GM12878 (cell line): ENCODE measurements at regions not wholly inside any gene's neighbourhood (a gene's known extent, or its start where the extent isn't known, plus 50 kb on each side); places are given as distances from the start of the nearest gene placed in this dataset.
A peak's percentile ranks its signal among the peaks of the same experiment; 100 is the strongest.

Experiments used
- ATAC-seq: fragments of 200-7000 bp; cut with Tn5 transposase; 3 replicates; pipeline ENCODE4 v1.9.1; 2020; ENCODE audit warnings: mild to moderate bottlenecking, moderate library complexity
- BruUV-seq: library from RNA; stranded (reverse); fragments of 400-500 nt; replicated peaks from 2 replicates; lab custom pipeline; 2021; lab: Mats Ljungman, UMichigan
- CTCF ChIA-PET: fragments of 300-600 bp; sonication (Branson Sonifier 250); formaldehyde crosslinking; extraction: SDS; loops from one replicate; lab custom pipeline; 2021; ENCODE audit warnings: inconsistent platforms; lab: Yijun Ruan, JAX
- POLR2A ChIA-PET: fragments of 350-600 bp; formaldehyde crosslinking; extraction: SDS; loops from one replicate; lab custom pipeline; 2021; ENCODE audit warnings: inconsistent platforms; lab: Charles Lee
- RAD21 ChIA-PET: fragments of 300-600 bp; sonication (Branson Sonifier 250); formaldehyde crosslinking; loops from one replicate; lab custom pipeline; 2023; ENCODE audit warnings: antibody characterized with exemption; ENCODE audit not compliant: unreplicated experiment; lab: Charles Lee
- SMC1A ChIA-PET: fragments of 300-600 bp; sonication (Branson Sonifier 250); formaldehyde crosslinking; loops from one replicate; lab custom pipeline; 2023; ENCODE audit not compliant: unreplicated experiment, uncharacterized antibody; lab: Charles Lee
- DNase-seq: peaks from one replicate; pipeline ENCODE4 v3.0.0-alpha.2; 2011; ENCODE audit warnings: low read depth, low spot score
- FAIRE-seq: peaks from 3 replicates; lab custom pipeline; 2011; peaks lifted over from hg19 to GRCh38; lab: Jason Lieb, UNC
- H2AFZ ChIP-seq: 2 replicates; pipeline ENCODE4 v1.6.0; 2011; ENCODE audit warnings: low read depth, low read length, control low read depth; ENCODE audit not compliant: control insufficient read depth
- H3K27ac ChIP-seq: 2 replicates; pipeline ENCODE4 v1.5.1; 2011; ENCODE audit warnings: control low read depth; ENCODE audit not compliant: control insufficient read depth, insufficient read depth
- H3K27me3 ChIP-seq, 2 experiments: replicated peaks in 1 of 2; 2 replicates each; pipeline versions ENCODE4 v1.6.0 to v1.6.1; 2011; ENCODE audit warnings: low read length in 1 of 2; ENCODE audit not compliant: control insufficient read depth in 2 of 2, insufficient read depth in 2 of 2
- H3K36me3 ChIP-seq, 2 experiments: 2 replicates each; pipeline ENCODE4 v1.5.1; 2011; ENCODE audit warnings: low read length in 1 of 2; ENCODE audit not compliant: control insufficient read depth in 2 of 2, insufficient read depth in 2 of 2
- H3K4me1 ChIP-seq: 2 replicates; pipeline ENCODE4 v1.6.1; 2011; ENCODE audit warnings: mild to moderate bottlenecking, low read length, moderate library complexity, mixed read lengths; ENCODE audit not compliant: control insufficient read depth, insufficient read depth
- H3K4me2 ChIP-seq: 2 replicates; pipeline ENCODE4 v1.6.0; 2011; ENCODE audit warnings: control low read depth; ENCODE audit not compliant: control insufficient read depth, insufficient read depth
- H3K4me3 ChIP-seq: fragments of 200-600 bp; sonication (generic); 2 replicates; pipeline ENCODE4 v1.5.1; 2016
- H3K79me2 ChIP-seq: 2 replicates; pipeline ENCODE4 v1.6.0; 2011; ENCODE audit warnings: low read length; ENCODE audit not compliant: control insufficient read depth, insufficient read depth
- H3K9ac ChIP-seq: 2 replicates; pipeline ENCODE4 v1.8.0; 2011; ENCODE audit warnings: low read length, control low read depth, mixed read lengths; ENCODE audit not compliant: control insufficient read depth, insufficient read depth
- H3K9me3 ChIP-seq: replicated peaks from 3 replicates; pipeline ENCODE4 v1.5.1; 2011; ENCODE audit warnings: mild to moderate bottlenecking, low read length; ENCODE audit not compliant: control insufficient read depth, insufficient read depth
- H4K20me1 ChIP-seq: 2 replicates; pipeline ENCODE4 v1.6.0; 2011; ENCODE audit not compliant: control insufficient read depth, insufficient read depth
- HSF1 ChIP-seq: fragments of 150-350 bp; IDR thresholded peaks from 2 replicates; pipeline ENCODE4 v1.6.1; 2014; ENCODE audit warnings: mild to moderate bottlenecking, low read depth, low read length
- NFIC ChIP-seq: IDR thresholded peaks from 2 replicates; pipeline ENCODE4 v1.6.1; 2012; ENCODE audit warnings: low read depth, mild to moderate bottlenecking, inconsistent platforms, low read length, moderate library complexity
- SPI1 ChIP-seq: IDR thresholded peaks from 2 replicates; pipeline ENCODE4 v1.6.1; 2011; ENCODE audit warnings: low read depth, mild to moderate bottlenecking, low read length, moderate library complexity, borderline replicate concordance; ENCODE audit not compliant: insufficient read depth
- WGBS: methylation state at CpG from one replicate; pipeline ENCODE4 v1.1.6; 2016; ENCODE audit warnings: low lambda C conversion rate; ENCODE audit not compliant: insufficient replicate concordance, insufficient coverage; ENCODE audit errors: missing lambda C conversion rate; 5-methylcytosine and 5-hydroxymethylcytosine counted together
- in situ Hi-C: fragments of 300-500 bp; cut with MboI; formaldehyde crosslinking; loops from 9 replicates; pipeline ENCODE4 v1.14.3; 2018; ENCODE audit warnings: mixed read lengths
- intact Hi-C: fragments of 100-400 bp; cut with micrococcal nuclease; formaldehyde crosslinking; loops from one replicate; pipeline ENCODE4 v1.14.2; 2022; ENCODE audit not compliant: unreplicated experiment

- FAIRE-seq, result no peak
- WGBS, result 0% methylated on average over 1 of the region's 1 CpG
- peak overlapping the region; percentile 45 for H3K4me2 ChIP-seq
Observed at GRCh38 chr4:141348573-141348972, 127.9 kb downstream of the ZNF330 start.

GRCh38 chr4:141349236-141349635 is 128.5 kb downstream of the ZNF330 start:
- intact Hi-C loops, result loop anchor here (5.0 kb wide), 1 partner anchor 288 kb away; the partner anchor contains the start of gene IL15
- RAD21 ChIA-PET, result interaction anchor here (0.6 to 1.3 kb wide), 2 partner anchors 207 to 357 kb away, joined by 3 to 4 read pairs; no protein-coding TSS in a partner anchor
- no TSS peak for BruUV-seq
- FAIRE-seq (no peak), ATAC-seq (no peak), DNase-seq (no peak)
- POLR2A ChIA-PET, result no interaction called here
- CTCF ChIA-PET, result interaction anchor here (1.1 to 1.3 kb wide), 4 partner anchors 14 to 363 kb away, joined by 3 to 5 read pairs (median 3); no protein-coding TSS in a partner anchor
- H3K36me3 ChIP-seq, result no peaks in the 10 kb centered on the region
- no peak overlapping the region for H3K4me2 ChIP-seq
- no peaks in the 10 kb centered on the region; the same call in 2 of the 3 replicates for H3K9me3 ChIP-seq
- H4K20me1 ChIP-seq, result no peaks in the 10 kb centered on the region
- H3K4me3 ChIP-seq, result no peak overlapping the region
- H3K27ac ChIP-seq, result no peak overlapping the region
- H3K9ac ChIP-seq, result no peak overlapping the region
- no peak overlapping the region for H2AFZ ChIP-seq
- H3K27me3 ChIP-seq, result no peaks in the 10 kb centered on the region
- no peak for TF ChIP-seq NFIC
- H3K4me1 ChIP-seq, result peaks cover 5% of the 10 kb centered on the region; the same call in 1 of the 2 replicates
- in situ Hi-C loops, result no loop called here
- no peaks in the 10 kb centered on the region for H3K79me2 ChIP-seq
- SMC1A ChIA-PET, result interaction anchor here (0.7 to 2.1 kb wide), 2 partner anchors 12 to 755 kb away, joined by 3 to 4 read pairs; no protein-coding TSS in a partner anchor

More at GRCh38 chr4:141348573-141348972, 127.9 kb downstream of the ZNF330 start:
- no TSS peak for BruUV-seq
- no peaks in the 10 kb centered on the region; the same call in 2 of the 3 replicates for H3K9me3 ChIP-seq
- in situ Hi-C loops (no loop called here), intact Hi-C loops (loop anchor here (5.0 kb wide), 1 partner anchor 289 kb away; the partner anchor contains the start of gene IL15)
- SMC1A ChIA-PET, result interaction anchor here (0.7 to 2.1 kb wide), 2 partner anchors 11 to 756 kb away, joined by 3 to 4 read pairs; no protein-coding TSS in a partner anchor
- peak overlapping the region; percentile 24 for H3K27ac ChIP-seq
- peak overlapping the region; percentile 54; the same call in 1 of the 2 replicates for H2AFZ ChIP-seq
- no peaks in the 10 kb centered on the region for H3K36me3 ChIP-seq
- H3K79me2 ChIP-seq, result no peaks in the 10 kb centered on the region
- no peak overlapping the region for H3K4me3 ChIP-seq
- DNase-seq (no peak), ATAC-seq (peak; percentile 21; the same call in 1 of the 3 replicates)
- peaks cover 5% of the 10 kb centered on the region; the same call in 1 of the 2 replicates for H3K4me1 ChIP-seq
- TF ChIP-seq HSF1 (no peak), SPI1 (peak; percentile 11; the same call in 1 of the 2 replicates)
- no peak overlapping the region for H3K9ac ChIP-seq
- RAD21 ChIA-PET, result interaction anchor here (1.2 to 1.3 kb wide), 2 partner anchors 41 to 358 kb away, joined by 3 read pairs; no protein-coding TSS in a partner anchor
- no peaks in the 10 kb centered on the region for H3K27me3 ChIP-seq
- H4K20me1 ChIP-seq, result no peaks in the 10 kb centered on the region
- POLR2A ChIA-PET, result no interaction called here
- CTCF ChIA-PET, result interaction anchor here (0.7 to 1.2 kb wide), 4 partner anchors 13 to 1499 kb away, joined by 3 read pairs; no protein-coding TSS in a partner anchor
